ENCODE measurements at regions not wholly inside any gene's neighbourhood (a gene's known extent, or its start where the extent isn't known, plus 50 kb on each side); places are given as distances from the start of the nearest gene placed in this dataset.

GRCh38 chr5:60277941-60278340 lies 384.4 kb upstream of the PDE4D start:
- Histone ChIP-seq H3K4me1 (peaks cover 0 to 7% (median 0%) of the 10 kb centered on the region in 6 donors), H3K27me3 (replicated peaks in 1 of 7) (no peaks in the 10 kb centered on the region), H3K36me3 (no peaks in the 10 kb centered on the region), H3K4me3 (no peak overlapping the region), H3K9me3 (no peaks in the 10 kb centered on the region), H3K27ac (peak overlapping the region in 2 of 8 donors; percentile 13 to 21)
- no peak for DNase-seq
- TF ChIP-seq POLR2AphosphoS5 (IDR thresholded peaks at IDR 0.05) (no peak), CTCF (IDR thresholded peaks at IDR 0.05 in 8 of 11, conservative IDR thresholded peaks at IDR 0.05 in 3 of 11) (no peak), POLR2A (IDR thresholded peaks at IDR 0.05) (no peak)
- intact Hi-C loops (cut with DNase I; ENCODE audit: low total_unique reads): no loop called here

GRCh38 chr5:60274747-60275146 lies 381.2 kb upstream of the PDE4D start:
- no peaks in the 10 kb centered on the region for H3K9me3 ChIP-seq
- H3K4me1 ChIP-seq: peaks cover 0 to 9% (median 0%) of the 10 kb centered on the region in 6 donors
- H3K36me3 ChIP-seq: no peaks in the 10 kb centered on the region
- no peak overlapping the region for H3K27ac ChIP-seq
- TF ChIP-seq CTCF (IDR thresholded peaks at IDR 0.05 in 8 of 11, conservative IDR thresholded peaks at IDR 0.05 in 3 of 11) (no peak), POLR2AphosphoS5 (IDR thresholded peaks at IDR 0.05) (no peak), POLR2A (IDR thresholded peaks at IDR 0.05) (no peak)
- DNase-seq: no peak
- H3K4me3 ChIP-seq: no peak overlapping the region
- intact Hi-C loops (cut with DNase I; ENCODE audit: low total_unique reads): no loop called here
- H3K27me3 ChIP-seq (replicated peaks in 1 of 7): no peaks in the 10 kb centered on the region

- no peaks in the 10 kb centered on the region for H3K27me3 ChIP-seq (replicated peaks in 1 of 7)
- 74 to 91% (median 86%) methylated on average over 2 of the region's 2 CpGs for WGBS, 5 donors
- no peak for DNase-seq
- TF ChIP-seq POLR2AphosphoS5 (IDR thresholded peaks at IDR 0.05) (no peak), POLR2A (IDR thresholded peaks at IDR 0.05) (no peak), CTCF (IDR thresholded peaks at IDR 0.05 in 8 of 11, conservative IDR thresholded peaks at IDR 0.05 in 3 of 11) (no peak)
- H3K27ac ChIP-seq: no peak overlapping the region
- no peaks in the 10 kb centered on the region for H3K36me3 ChIP-seq
- H3K4me1 ChIP-seq: peaks cover 0 to 6% (median 0%) of the 10 kb centered on the region in 6 donors
- H3K9me3 ChIP-seq: no peaks in the 10 kb centered on the region
- intact Hi-C loops (cut with DNase I; ENCODE audit: low total_unique reads): no loop called here
- no peak overlapping the region for H3K4me3 ChIP-seq
These were observed 378.0 kb upstream of the PDE4D start for GRCh38 chr5:60271517-60271916.

- 73 to 81% (median 79%) methylated on average over 3 of the region's 3 CpGs for WGBS, 5 donors
- intact Hi-C loops (cut with DNase I; ENCODE audit: low total_unique reads): no loop called here
- H3K27ac ChIP-seq: no peak overlapping the region
These were observed 374.4 kb upstream of the PDE4D start for GRCh38 chr5:60267907-60268306.

GRCh38 chr5:60263346-60263745 lies 369.8 kb upstream of the PDE4D start:
- 59 to 92% (median 81%) methylated on average over 5 of the region's 5 CpGs for WGBS, 5 donors
- H3K9me3 ChIP-seq: no peaks in the 10 kb centered on the region
- no peak for DNase-seq
- H3K4me3 ChIP-seq: no peak overlapping the region
- peaks cover 0 to 24% (median 0%) of the 10 kb centered on the region in 6 donors for H3K4me1 ChIP-seq
- no peak for TF ChIP-seq CTCF (IDR thresholded peaks at IDR 0.05 in 8 of 11, conservative IDR thresholded peaks at IDR 0.05 in 3 of 11)
- TF ChIP-seq POLR2A (IDR thresholded peaks at IDR 0.05): no peak
- no peak for TF ChIP-seq POLR2AphosphoS5 (IDR thresholded peaks at IDR 0.05)
- no peaks in the 10 kb centered on the region for H3K27me3 ChIP-seq (replicated peaks in 1 of 7)
- H3K27ac ChIP-seq: peak overlapping the region in 4 of 8 donors; percentile 11 to 43 (median 30)
- H3K36me3 ChIP-seq: no peaks in the 10 kb centered on the region
- intact Hi-C loops (cut with DNase I; ENCODE audit: low total_unique reads): no loop called here

More at GRCh38 chr5:60267907-60268306, 374.4 kb upstream of the PDE4D start:
- DNase-seq: no peak
- no peaks in the 10 kb centered on the region for H3K36me3 ChIP-seq
- H3K4me3 ChIP-seq: no peak overlapping the region
- H3K4me1 ChIP-seq: peaks cover 0 to 6% (median 0%) of the 10 kb centered on the region in 6 donors
- TF ChIP-seq POLR2AphosphoS5 (IDR thresholded peaks at IDR 0.05) (no peak), POLR2A (IDR thresholded peaks at IDR 0.05) (no peak)
- H3K9me3 ChIP-seq: no peaks in the 10 kb centered on the region
- H3K27me3 ChIP-seq (replicated peaks in 1 of 7): no peaks in the 10 kb centered on the region

Measured in spleen (tissue), 11 donors.